ENCODE measurements at regions not wholly inside any gene's neighbourhood (a gene's known extent, or its start where the extent isn't known, plus 50 kb on each side); places are given as distances from the start of the nearest gene placed in this dataset.
"Not testable (repeated sequence)": the region's sequence is repeated elsewhere in the genome, so short reads cannot be mapped to it uniquely, and the experiment has no call there.

- no peak for DNase-seq (ENCODE audit: extremely low spot score, unreplicated experiment)
- H3K4me3 Mint-ChIP-seq (ENCODE audit: unreplicated experiment) = no peak overlapping the region
- H3K27ac Mint-ChIP-seq (ENCODE audit: unreplicated experiment) = no peak overlapping the region
- no peaks in the 10 kb centered on the region for H3K9me3 Mint-ChIP-seq (ENCODE audit: unreplicated experiment)
- H3K4me1 Mint-ChIP-seq (ENCODE audit: unreplicated experiment) = no peaks in the 10 kb centered on the region
- H3K36me3 Mint-ChIP-seq (ENCODE audit: unreplicated experiment) = no peaks in the 10 kb centered on the region
- H3K27me3 Mint-ChIP-seq (ENCODE audit: unreplicated experiment) = peaks cover 5% of the 10 kb centered on the region
- TF ChIP-seq, protein P1, sequence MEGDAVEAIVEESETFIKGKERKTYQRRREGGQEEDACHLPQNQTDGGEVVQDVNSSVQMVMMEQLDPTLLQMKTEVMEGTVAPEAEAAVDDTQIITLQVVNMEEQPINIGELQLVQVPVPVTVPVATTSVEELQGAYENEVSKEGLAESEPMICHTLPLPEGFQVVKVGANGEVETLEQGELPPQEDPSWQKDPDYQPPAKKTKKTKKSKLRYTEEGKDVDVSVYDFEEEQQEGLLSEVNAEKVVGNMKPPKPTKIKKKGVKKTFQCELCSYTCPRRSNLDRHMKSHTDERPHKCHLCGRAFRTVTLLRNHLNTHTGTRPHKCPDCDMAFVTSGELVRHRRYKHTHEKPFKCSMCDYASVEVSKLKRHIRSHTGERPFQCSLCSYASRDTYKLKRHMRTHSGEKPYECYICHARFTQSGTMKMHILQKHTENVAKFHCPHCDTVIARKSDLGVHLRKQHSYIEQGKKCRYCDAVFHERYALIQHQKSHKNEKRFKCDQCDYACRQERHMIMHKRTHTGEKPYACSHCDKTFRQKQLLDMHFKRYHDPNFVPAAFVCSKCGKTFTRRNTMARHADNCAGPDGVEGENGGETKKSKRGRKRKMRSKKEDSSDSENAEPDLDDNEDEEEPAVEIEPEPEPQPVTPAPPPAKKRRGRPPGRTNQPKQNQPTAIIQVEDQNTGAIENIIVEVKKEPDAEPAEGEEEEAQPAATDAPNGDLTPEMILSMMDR (IDR thresholded peaks at IDR 0.05) = no peak
Observed at GRCh38 chr4:162977788-162978187, 188.9 kb downstream of the NAF1 start.

DNA sequence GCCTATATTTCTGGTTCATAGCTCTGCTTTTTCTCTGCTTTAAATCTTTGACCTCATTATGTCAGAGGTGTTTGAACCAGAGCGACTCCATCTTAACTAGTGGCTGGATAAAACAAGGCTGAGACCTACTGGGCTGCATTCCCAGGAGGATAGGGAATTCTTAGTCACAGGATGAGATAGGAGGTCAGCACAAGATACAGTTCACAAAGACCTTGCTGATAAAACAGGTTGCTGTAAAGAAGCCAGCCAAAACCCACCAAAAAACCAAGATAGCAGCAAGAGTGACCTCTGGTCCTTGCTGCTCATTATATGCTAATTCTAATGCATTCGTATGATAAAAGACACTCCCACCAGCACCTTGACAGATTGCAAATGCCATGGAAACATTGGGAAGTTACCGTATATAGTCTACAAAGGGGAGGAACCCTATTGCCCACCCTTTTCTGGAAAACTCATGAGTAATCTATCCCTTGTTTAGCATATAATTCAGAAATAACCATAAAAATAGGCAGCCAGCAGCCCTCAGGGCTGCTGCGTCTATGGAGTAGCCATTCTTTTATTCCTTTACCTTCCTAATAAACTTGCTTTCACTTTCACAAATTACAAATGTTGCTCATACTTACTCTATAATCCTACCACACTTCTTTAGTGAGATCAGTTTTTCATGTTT is 193.9 kb downstream of the NAF1 start:
- H3K27ac Mint-ChIP-seq (ENCODE audit: unreplicated experiment) = no peak overlapping the region
- no peaks in the 10 kb centered on the region for H3K4me1 Mint-ChIP-seq (ENCODE audit: unreplicated experiment)
- no peak overlapping the region for H3K4me3 Mint-ChIP-seq (ENCODE audit: unreplicated experiment)
- no peak for DNase-seq (ENCODE audit: extremely low spot score, unreplicated experiment)
- H3K9me3 Mint-ChIP-seq (ENCODE audit: unreplicated experiment) = no peaks in the 10 kb centered on the region
- no peaks in the 10 kb centered on the region for H3K36me3 Mint-ChIP-seq (ENCODE audit: unreplicated experiment)
- no peaks in the 10 kb centered on the region for H3K27me3 Mint-ChIP-seq (ENCODE audit: unreplicated experiment)
- TF ChIP-seq, protein P1 (IDR thresholded peaks at IDR 0.05) = no peak

DNA sequence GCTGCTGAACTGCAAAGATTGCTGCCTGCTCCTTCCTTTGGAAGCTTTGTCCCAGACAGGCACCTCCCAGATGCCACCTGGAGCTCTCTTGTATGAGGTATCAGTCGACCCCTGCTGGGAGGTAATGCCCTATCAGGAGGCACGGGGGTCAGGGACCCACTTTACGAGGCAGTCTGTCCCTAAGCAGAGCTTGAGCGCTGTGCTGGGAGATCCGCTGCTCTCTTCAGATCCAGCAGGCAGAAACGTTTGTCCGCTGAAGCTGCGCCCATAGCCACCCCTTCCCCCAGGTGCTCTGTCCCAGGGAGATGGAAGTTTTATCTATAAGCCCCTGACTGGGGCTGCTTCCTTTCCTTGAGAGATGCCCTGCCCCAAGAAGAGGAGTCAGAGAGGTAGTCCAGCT is 197.5 kb downstream of the NAF1 start:
- H3K27ac Mint-ChIP-seq (ENCODE audit: unreplicated experiment) = no peak overlapping the region
- H3K27me3 Mint-ChIP-seq (ENCODE audit: unreplicated experiment) = no peaks in the 10 kb centered on the region
- DNase-seq (ENCODE audit: extremely low spot score, unreplicated experiment) = no peak
- H3K36me3 Mint-ChIP-seq (ENCODE audit: unreplicated experiment) = no peaks in the 10 kb centered on the region
- H3K9me3 Mint-ChIP-seq (ENCODE audit: unreplicated experiment) = no peaks in the 10 kb centered on the region
- H3K4me3 Mint-ChIP-seq (ENCODE audit: unreplicated experiment) = no peak overlapping the region
- TF ChIP-seq, protein P1 (IDR thresholded peaks at IDR 0.05) = no peak
- no peaks in the 10 kb centered on the region for H3K4me1 Mint-ChIP-seq (ENCODE audit: unreplicated experiment)

GRCh38 chr4:162965978-162966377 is 200.7 kb downstream of the NAF1 start:
- DNase-seq (ENCODE audit: extremely low spot score, unreplicated experiment); H3K36me3 Mint-ChIP-seq (ENCODE audit: unreplicated experiment); H3K9me3 Mint-ChIP-seq (ENCODE audit: unreplicated experiment); H3K4me1 Mint-ChIP-seq (ENCODE audit: unreplicated experiment); H3K4me3 Mint-ChIP-seq (ENCODE audit: unreplicated experiment); H3K27me3 Mint-ChIP-seq (ENCODE audit: unreplicated experiment); H3K27ac Mint-ChIP-seq (ENCODE audit: unreplicated experiment): not testable (repeated sequence)

- Mint-ChIP-seq H3K36me3 (ENCODE audit: unreplicated experiment) (no peaks in the 10 kb centered on the region), H3K27me3 (ENCODE audit: unreplicated experiment) (peaks cover 13% of the 10 kb centered on the region), H3K4me1 (ENCODE audit: unreplicated experiment) (no peaks in the 10 kb centered on the region), H3K9me3 (ENCODE audit: unreplicated experiment) (no peaks in the 10 kb centered on the region), H3K4me3 (ENCODE audit: unreplicated experiment) (no peak overlapping the region), H3K27ac (ENCODE audit: unreplicated experiment) (no peak overlapping the region)
- TF ChIP-seq, protein P1 (IDR thresholded peaks at IDR 0.05) = no peak
- no peak for DNase-seq (ENCODE audit: extremely low spot score, unreplicated experiment)
Observed at GRCh38 chr4:162959046-162959445, 207.6 kb downstream of the NAF1 start.

Data from osteocyte (in vitro differentiated cells).